Thyroid gland (tissue), 4 donors: ENCODE measurements at regions not wholly inside any gene's neighbourhood (a gene's known extent, or its start where the extent isn't known, plus 50 kb on each side); places are given as distances from the start of the nearest gene placed in this dataset.

Experiments used
- DNase-seq, 2 donors: peaks; one replicate each; pipeline ENCODE4 v3.0.0-alpha.2; 2019
- H3K27ac ChIP-seq, 3 donors: fragments of 200-600 bp; sonication (generic); 1 replicate in 2 of 3; 2 replicates in 1 of 3; pipeline ENCODE4 v1.5.1; 2016 to 2019; ENCODE audit warnings: mild to moderate bottlenecking in 1 of 3, moderate library complexity in 1 of 3
- H3K27me3 ChIP-seq: fragments of 200-600 bp; sonication (generic); one replicate; pipeline ENCODE4 v1.5.1; 2019
- H3K36me3 ChIP-seq, 2 donors: fragments of 200-600 bp; sonication (generic); one replicate each; pipeline ENCODE4 v1.5.1; 2016 to 2019
- H3K4me1 ChIP-seq, 2 donors: fragments of 200-600 bp; sonication (generic); one replicate each; pipeline ENCODE4 v1.5.1; 2017 to 2019
- H3K4me3 ChIP-seq, 3 donors: fragments of 200-600 bp; sonication (generic); replicated peaks in 1 of 3; 1 replicate in 2 of 3; 2 replicates in 1 of 3; pipeline ENCODE4 v1.5.1; 2016; ENCODE audit warnings: mild to moderate bottlenecking in 1 of 3
- H3K9me3 ChIP-seq: fragments of 200-600 bp; sonication (generic); one replicate; pipeline ENCODE4 v1.5.1; 2017
- POLR2A ChIP-seq, 2 donors: fragments of 450-650 bp; IDR thresholded peaks; one replicate each; pipeline ENCODE4 v1.6.1; 2017; ENCODE audit warnings: antibody characterized with exemption in 2 of 2, mild to moderate bottlenecking in 2 of 2, moderate library complexity in 1 of 2
- WGBS, 2 donors: methylation state at CpG; one replicate each; pipeline ENCODE4 v1.1.5; 2017; 5-methylcytosine and 5-hydroxymethylcytosine counted together
- intact Hi-C: fragments of 100-400 bp; cut with DNase I; formaldehyde crosslinking; loops from one replicate; pipeline ENCODE4 v1.15.1; 2023
- TF ChIP-seq, protein P1 (sequence below), 6 experiments: fragments of 200-600 bp in 3 of 6; fragments of 450-650 bp in 3 of 6; sonication (generic) in 3 of 6; IDR thresholded peaks; one replicate each; pipeline ENCODE4 v1.5.1; 2016 to 2019; ENCODE audit warnings: antibody characterized with exemption in 6 of 6, mild to moderate bottlenecking in 2 of 6, inconsistent platforms in 1 of 6, moderate library complexity in 1 of 6

DNA sequence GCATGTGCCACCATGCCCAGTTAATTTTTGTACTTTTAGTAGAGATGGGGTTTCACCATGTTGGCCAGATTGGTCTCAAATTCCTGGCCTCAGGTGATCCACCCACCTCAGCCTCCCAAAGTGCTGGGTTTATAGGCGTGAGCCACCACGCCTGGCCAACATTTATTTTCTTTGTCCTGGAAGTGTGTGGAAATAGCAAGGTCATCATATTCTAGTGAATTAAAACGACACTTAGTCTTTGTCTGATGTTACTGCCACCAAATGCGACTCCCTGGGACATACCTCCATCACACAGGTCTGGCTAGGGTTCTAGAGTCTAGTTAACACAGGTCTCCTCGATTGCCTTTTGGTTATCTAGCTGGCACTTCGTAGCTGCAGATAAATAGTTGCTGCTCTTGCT is 203.1 kb downstream of the AASDH start:
- DNase-seq, result no peak
- Histone ChIP-seq H3K36me3 (no peaks in the 10 kb centered on the region), H3K27ac (no peak overlapping the region), H3K9me3 (no peaks in the 10 kb centered on the region), H3K27me3 (no peaks in the 10 kb centered on the region), H3K4me3 (no peak overlapping the region), H3K4me1 (no peaks in the 10 kb centered on the region)
- WGBS, 2 donors, result 85 to 91% methylated on average over 6 of the region's 6 CpGs
- intact Hi-C loops, result no loop called here
- no peak for TF ChIP-seq POLR2A (IDR thresholded peaks at IDR 0.05)
- TF ChIP-seq, protein P1, sequence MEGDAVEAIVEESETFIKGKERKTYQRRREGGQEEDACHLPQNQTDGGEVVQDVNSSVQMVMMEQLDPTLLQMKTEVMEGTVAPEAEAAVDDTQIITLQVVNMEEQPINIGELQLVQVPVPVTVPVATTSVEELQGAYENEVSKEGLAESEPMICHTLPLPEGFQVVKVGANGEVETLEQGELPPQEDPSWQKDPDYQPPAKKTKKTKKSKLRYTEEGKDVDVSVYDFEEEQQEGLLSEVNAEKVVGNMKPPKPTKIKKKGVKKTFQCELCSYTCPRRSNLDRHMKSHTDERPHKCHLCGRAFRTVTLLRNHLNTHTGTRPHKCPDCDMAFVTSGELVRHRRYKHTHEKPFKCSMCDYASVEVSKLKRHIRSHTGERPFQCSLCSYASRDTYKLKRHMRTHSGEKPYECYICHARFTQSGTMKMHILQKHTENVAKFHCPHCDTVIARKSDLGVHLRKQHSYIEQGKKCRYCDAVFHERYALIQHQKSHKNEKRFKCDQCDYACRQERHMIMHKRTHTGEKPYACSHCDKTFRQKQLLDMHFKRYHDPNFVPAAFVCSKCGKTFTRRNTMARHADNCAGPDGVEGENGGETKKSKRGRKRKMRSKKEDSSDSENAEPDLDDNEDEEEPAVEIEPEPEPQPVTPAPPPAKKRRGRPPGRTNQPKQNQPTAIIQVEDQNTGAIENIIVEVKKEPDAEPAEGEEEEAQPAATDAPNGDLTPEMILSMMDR (IDR thresholded peaks at IDR 0.05), result no peak

DNA sequence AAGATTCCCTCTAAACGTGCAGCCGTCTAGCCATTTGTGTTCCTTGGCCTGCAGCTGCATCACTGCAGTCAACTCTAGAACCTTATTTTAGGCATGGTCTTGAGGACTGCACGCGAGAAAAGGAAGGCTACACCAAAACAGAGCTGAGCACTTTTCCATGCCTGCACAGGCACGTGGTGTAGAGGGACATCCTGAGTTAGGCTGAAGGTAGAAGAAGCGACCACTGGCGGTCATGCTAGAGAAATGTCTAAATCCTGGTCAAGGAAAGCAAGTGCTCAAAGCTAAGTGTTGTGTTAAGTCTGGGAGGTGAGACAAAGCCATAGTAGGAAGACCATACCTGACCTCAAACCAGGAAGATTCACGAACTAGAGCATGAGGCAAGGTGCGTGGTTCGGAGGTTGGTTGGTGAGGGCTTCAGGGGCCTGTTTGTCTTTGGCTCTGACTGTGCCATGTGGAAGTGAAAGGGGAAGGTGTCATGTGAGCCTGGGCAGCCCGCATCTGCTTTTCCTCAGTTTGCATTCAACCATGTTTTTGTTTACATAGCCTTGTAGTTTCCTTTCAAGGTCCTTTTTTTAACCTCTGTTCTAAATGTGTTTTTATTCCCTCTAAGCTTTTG is 203.8 kb downstream of the AASDH start:
- H3K4me1 ChIP-seq, result no peaks in the 10 kb centered on the region
- H3K9me3 ChIP-seq, result no peaks in the 10 kb centered on the region
- H3K4me3 ChIP-seq, result no peak overlapping the region
- DNase-seq, result no peak
- H3K36me3 ChIP-seq, result no peaks in the 10 kb centered on the region
- no peaks in the 10 kb centered on the region for H3K27me3 ChIP-seq
- 88 to 90% methylated on average over 11 of the region's 11 CpGs for WGBS, 2 donors
- intact Hi-C loops, result no loop called here
- H3K27ac ChIP-seq, result no peak overlapping the region
- TF ChIP-seq, protein P1 (IDR thresholded peaks at IDR 0.05), result no peak
- TF ChIP-seq POLR2A (IDR thresholded peaks at IDR 0.05), result no peak

DNA sequence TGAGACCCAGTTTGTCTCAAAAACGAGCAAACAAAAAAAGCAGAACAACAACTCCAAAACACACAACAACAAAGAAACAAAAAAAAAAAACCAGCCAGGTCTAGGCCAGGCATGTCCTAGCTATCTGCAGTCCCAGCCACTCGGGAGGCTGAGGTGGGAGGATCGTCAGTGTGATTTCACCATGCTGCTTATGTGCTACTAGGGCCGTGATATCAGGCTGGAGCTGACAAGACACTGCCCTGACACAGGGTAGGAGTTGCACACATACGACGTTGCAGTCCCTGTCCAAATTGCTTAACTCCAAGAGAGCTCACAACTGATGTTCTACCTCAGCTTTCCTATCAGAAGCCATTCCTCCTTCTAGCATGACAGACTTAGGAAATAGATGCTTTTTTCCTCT is 204.9 kb downstream of the AASDH start:
- H3K9me3 ChIP-seq, result no peaks in the 10 kb centered on the region
- no peaks in the 10 kb centered on the region for H3K27me3 ChIP-seq
- no peak for TF ChIP-seq POLR2A (IDR thresholded peaks at IDR 0.05)
- TF ChIP-seq, protein P1 (IDR thresholded peaks at IDR 0.05), result no peak
- no peak overlapping the region for H3K27ac ChIP-seq
- H3K4me3 ChIP-seq, result no peak overlapping the region
- H3K36me3 ChIP-seq, result no peaks in the 10 kb centered on the region
- DNase-seq, result no peak
- 84 to 86% methylated on average over 6 of the region's 6 CpGs for WGBS, 2 donors
- H3K4me1 ChIP-seq, result no peaks in the 10 kb centered on the region
- intact Hi-C loops, result no loop called here

DNA sequence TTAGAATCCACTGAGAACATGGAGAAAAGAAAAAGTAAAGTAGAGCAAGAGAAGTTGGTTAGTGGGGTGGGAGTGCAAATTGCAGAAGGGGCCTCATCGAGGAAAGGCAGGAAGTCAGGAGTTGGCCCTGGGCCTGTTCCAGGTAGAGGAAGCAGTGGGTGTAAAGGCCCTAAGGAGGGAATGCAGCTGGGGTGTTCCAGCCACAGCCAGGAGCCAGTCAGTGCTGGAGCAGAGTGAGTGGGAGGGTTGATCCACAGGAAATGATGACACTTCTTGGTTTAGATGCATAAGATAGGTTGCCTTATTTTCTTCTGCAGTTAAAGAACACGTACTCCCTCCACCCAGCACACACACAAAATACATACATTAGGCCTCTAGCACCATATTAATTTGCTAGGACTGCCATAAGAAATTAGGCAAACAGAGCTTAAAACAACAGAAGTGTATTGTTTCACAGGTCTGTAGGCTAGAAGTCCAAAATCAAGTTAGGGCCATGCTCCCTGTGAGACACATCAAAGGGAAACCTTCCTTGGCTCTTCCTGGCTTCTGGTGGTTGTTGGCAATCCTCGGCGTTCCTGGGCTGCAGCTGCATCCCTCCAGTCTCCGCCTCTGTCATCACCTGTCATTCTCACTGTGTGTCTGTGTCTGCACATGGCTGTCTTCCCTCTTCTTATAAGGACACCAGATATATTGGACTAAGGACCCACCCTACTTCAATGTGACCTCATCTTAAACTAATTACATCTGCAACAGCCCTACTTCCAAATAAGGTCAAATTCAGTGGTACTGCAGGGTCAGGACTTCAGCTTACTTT is 205.9 kb downstream of the AASDH start:
- TF ChIP-seq POLR2A (IDR thresholded peaks at IDR 0.05), result no peak
- TF ChIP-seq, protein P1 (IDR thresholded peaks at IDR 0.05), result no peak
- no peak for DNase-seq
- Histone ChIP-seq H3K36me3 (no peaks in the 10 kb centered on the region), H3K9me3 (no peaks in the 10 kb centered on the region), H3K4me1 (no peaks in the 10 kb centered on the region), H3K27me3 (no peaks in the 10 kb centered on the region), H3K4me3 (no peak overlapping the region), H3K27ac (no peak overlapping the region)
- intact Hi-C loops, result no loop called here
- 71 to 77% methylated on average over 5 of the region's 5 CpGs for WGBS, 2 donors

DNA sequence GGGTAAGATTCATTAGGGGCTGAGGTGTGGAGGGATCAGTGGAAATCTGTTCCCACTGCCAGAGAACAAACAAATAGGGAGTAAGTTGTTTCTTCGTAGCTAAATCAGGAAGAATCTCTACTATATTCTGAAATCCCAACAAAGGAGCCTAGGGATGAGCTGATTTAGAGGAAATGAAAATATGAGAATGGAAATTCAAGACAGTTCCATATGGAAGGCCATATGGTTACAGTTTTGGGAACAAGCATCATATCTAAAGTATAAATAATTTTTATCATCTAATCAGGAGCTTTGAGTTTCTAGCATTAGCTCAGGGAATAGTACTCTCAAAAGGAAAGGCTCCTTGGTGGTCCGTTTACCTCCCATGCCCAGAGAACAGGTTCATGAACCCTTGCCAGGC is 218.2 kb downstream of the AASDH start:
- no peaks in the 10 kb centered on the region for H3K9me3 ChIP-seq
- 93 to 95% methylated on average over 2 of the region's 2 CpGs for WGBS, 2 donors
- H3K27ac ChIP-seq, result no peak overlapping the region
- intact Hi-C loops, result no loop called here
- H3K4me1 ChIP-seq, result no peaks in the 10 kb centered on the region
- H3K27me3 ChIP-seq, result no peaks in the 10 kb centered on the region
- no peak for DNase-seq
- TF ChIP-seq, protein P1 (IDR thresholded peaks at IDR 0.05), result no peak
- TF ChIP-seq POLR2A (IDR thresholded peaks at IDR 0.05), result no peak
- H3K4me3 ChIP-seq, result no peak overlapping the region
- no peaks in the 10 kb centered on the region for H3K36me3 ChIP-seq
